ENCODE measurements at regions not wholly inside any gene's neighbourhood (a gene's known extent, or its start where the extent isn't known, plus 50 kb on each side); places are given as distances from the start of the nearest gene placed in this dataset.
"Not testable (repeated sequence)": the region's sequence is repeated elsewhere in the genome, so short reads cannot be mapped to it uniquely, and the experiment has no call there.

- DNase-seq: no peak
Measured at GRCh38 chr3:64796607-64797399, 109.0 kb upstream of the ADAMTS9 start.

GRCh38 chr3:64792445-64792844, 104.6 kb upstream of the ADAMTS9 start:
- no peak for DNase-seq

- DNase-seq: no peak
Measured at GRCh38 chr3:64789111-64789510, 101.3 kb upstream of the ADAMTS9 start.

- DNase-seq: no peak
Measured at GRCh38 chr3:64783200-64783599, 95.4 kb upstream of the ADAMTS9 start.

- not testable (repeated sequence) for DNase-seq
Measured at GRCh38 chr3:64780923-64781322, 93.1 kb upstream of the ADAMTS9 start.

- DNase-seq: no peak
Measured at GRCh38 chr3:64773137-64773536, 85.3 kb upstream of the ADAMTS9 start.

- DNase-seq: no peak
Measured at GRCh38 chr3:64766440-64766839, 78.6 kb upstream of the ADAMTS9 start.

- DNase-seq: no peak
Measured at GRCh38 chr3:64765947-64766346, 78.1 kb upstream of the ADAMTS9 start.

GRCh38 chr3:64764386-64764929, 76.7 kb upstream of the ADAMTS9 start:
- no peak for DNase-seq

GRCh38 chr3:64763980-64764379, 76.2 kb upstream of the ADAMTS9 start:
- DNase-seq: no peak

GRCh38 chr3:64761729-64762128, 73.9 kb upstream of the ADAMTS9 start:
- no peak for DNase-seq

GRCh38 chr3:64760258-64760657, 72.5 kb upstream of the ADAMTS9 start:
- DNase-seq: no peak

GRCh38 chr3:64759811-64760210, 72.0 kb upstream of the ADAMTS9 start:
- DNase-seq: no peak

- DNase-seq: no peak
Measured at GRCh38 chr3:64756398-64756986, 68.7 kb upstream of the ADAMTS9 start.

GRCh38 chr3:64748244-64748904, 60.6 kb upstream of the ADAMTS9 start:
- DNase-seq: no peak

GRCh38 chr3:64747679-64748078, 59.9 kb upstream of the ADAMTS9 start:
- no peak for DNase-seq

- no peak for DNase-seq
Measured at GRCh38 chr3:64743887-64744243, 56.1 kb upstream of the ADAMTS9 start.

- DNase-seq: no peak
Measured at GRCh38 chr3:64743156-64743886, 55.5 kb upstream of the ADAMTS9 start.

- DNase-seq: no peak
Measured at GRCh38 chr3:64741341-64741740, 53.5 kb upstream of the ADAMTS9 start.

- no peak for DNase-seq
Measured at GRCh38 chr3:64739971-64740631, 52.3 kb upstream of the ADAMTS9 start.

Data from SHP77 (cell line).